ENCODE measurements at regions not wholly inside any gene's neighbourhood (a gene's known extent, or its start where the extent isn't known, plus 50 kb on each side); places are given as distances from the start of the nearest gene placed in this dataset.

DNA sequence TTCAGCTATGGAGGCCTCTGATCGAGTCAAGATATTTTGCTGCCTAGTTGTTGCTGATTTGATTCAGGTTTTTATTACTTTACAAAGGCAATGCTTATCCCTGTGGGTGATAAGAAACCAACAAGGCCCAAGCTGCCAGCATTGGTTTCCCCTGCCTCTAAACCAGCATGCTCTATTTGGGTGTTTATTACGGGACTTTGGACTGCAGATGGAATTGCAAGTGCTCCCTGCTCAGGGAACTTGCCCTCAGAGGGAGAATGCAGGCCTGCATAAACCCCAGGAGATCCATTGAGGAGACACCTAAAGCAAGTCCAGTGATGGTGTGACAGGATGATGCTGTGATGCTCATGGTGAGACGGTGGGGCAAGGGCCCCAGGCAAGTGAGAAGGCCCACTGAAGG, 172.1 kb downstream of the VAPA start:
- DNase-seq (ENCODE audit: low spot score): no peak
- no peak overlapping the region for H3K27ac Mint-ChIP-seq (ENCODE audit: unreplicated experiment)
- no peak overlapping the region for H3K4me3 Mint-ChIP-seq (ENCODE audit: unreplicated experiment)
- H3K9me3 Mint-ChIP-seq (ENCODE audit: low read depth): peaks cover 21% of the 10 kb centered on the region
- no peaks in the 10 kb centered on the region for H3K27me3 Mint-ChIP-seq (ENCODE audit: low read depth)
- H3K36me3 Mint-ChIP-seq (ENCODE audit: low read depth): peaks cover 8% of the 10 kb centered on the region
- TF ChIP-seq, protein P1, sequence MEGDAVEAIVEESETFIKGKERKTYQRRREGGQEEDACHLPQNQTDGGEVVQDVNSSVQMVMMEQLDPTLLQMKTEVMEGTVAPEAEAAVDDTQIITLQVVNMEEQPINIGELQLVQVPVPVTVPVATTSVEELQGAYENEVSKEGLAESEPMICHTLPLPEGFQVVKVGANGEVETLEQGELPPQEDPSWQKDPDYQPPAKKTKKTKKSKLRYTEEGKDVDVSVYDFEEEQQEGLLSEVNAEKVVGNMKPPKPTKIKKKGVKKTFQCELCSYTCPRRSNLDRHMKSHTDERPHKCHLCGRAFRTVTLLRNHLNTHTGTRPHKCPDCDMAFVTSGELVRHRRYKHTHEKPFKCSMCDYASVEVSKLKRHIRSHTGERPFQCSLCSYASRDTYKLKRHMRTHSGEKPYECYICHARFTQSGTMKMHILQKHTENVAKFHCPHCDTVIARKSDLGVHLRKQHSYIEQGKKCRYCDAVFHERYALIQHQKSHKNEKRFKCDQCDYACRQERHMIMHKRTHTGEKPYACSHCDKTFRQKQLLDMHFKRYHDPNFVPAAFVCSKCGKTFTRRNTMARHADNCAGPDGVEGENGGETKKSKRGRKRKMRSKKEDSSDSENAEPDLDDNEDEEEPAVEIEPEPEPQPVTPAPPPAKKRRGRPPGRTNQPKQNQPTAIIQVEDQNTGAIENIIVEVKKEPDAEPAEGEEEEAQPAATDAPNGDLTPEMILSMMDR (IDR thresholded peaks at IDR 0.05): no peak
- H3K4me1 Mint-ChIP-seq (ENCODE audit: low read depth): peaks cover 32% of the 10 kb centered on the region

DNA sequence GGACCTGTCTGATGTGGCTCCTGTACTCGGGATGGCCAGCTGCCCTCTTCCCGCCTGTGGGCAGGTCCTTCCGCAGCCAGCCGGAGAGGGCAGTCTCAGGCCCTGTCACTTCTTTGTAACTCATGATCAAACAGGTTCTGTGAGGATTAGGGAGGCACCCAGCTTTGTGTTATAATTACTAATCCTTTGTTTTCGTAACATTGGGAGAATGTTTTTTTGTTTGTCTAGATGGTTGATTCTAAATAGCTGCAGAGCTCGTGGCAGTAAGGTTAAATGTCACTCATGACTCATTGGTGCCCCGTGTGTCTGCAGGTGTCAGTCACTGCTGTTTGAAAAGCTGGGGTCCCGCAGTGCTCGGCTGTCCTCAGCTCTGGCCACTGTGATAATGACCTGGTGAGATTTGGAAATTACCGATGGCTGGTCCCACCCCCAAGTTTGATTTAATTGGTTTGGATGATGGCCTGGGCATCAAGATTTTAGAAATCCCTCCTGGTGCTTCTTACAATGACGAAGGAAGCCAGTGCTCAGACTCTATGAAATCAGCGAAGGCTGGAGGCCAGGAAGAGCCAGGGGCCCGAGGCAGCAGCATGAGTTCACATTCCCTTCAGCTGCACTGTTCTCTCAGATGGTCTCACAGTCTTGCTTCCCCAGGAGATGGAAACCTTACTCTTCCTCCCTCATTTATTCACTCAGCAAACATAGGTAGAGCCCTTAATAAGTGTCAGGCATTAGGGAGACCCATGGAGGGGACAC, 172.8 kb downstream of the VAPA start:
- Mint-ChIP-seq H3K4me3 (ENCODE audit: unreplicated experiment) (no peak overlapping the region), H3K9me3 (ENCODE audit: low read depth) (peaks cover 20% of the 10 kb centered on the region), H3K27ac (ENCODE audit: unreplicated experiment) (no peak overlapping the region), H3K36me3 (ENCODE audit: low read depth) (peaks cover 8% of the 10 kb centered on the region), H3K4me1 (ENCODE audit: low read depth) (peaks cover 35% of the 10 kb centered on the region), H3K27me3 (ENCODE audit: low read depth) (no peaks in the 10 kb centered on the region)
- DNase-seq (ENCODE audit: low spot score): no peak
- TF ChIP-seq, protein P1 (IDR thresholded peaks at IDR 0.05): no peak

DNA sequence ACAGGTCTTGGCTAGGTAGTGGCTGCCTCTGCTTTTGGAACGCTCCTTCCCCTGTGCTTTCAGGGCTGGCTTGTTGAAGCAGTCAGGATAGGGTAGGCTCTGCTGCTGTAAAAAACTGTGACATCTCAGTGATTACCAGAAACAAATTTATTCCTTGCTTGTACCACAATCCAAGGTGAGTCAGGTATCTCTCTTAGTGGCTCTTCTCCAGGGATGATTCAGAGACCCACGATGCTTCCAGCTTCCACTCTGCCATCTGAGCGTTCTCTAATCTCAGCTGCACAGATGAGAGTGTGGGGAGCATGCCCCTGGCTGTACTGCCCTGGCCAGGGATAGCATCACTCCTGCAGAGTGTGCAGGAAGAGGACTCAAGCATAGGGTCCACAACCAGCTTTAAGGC, 174.9 kb downstream of the VAPA start:
- TF ChIP-seq, protein P1 (IDR thresholded peaks at IDR 0.05): no peak
- DNase-seq (ENCODE audit: low spot score): no peak
- H3K9me3 Mint-ChIP-seq (ENCODE audit: low read depth): peaks cover 7% of the 10 kb centered on the region

DNA sequence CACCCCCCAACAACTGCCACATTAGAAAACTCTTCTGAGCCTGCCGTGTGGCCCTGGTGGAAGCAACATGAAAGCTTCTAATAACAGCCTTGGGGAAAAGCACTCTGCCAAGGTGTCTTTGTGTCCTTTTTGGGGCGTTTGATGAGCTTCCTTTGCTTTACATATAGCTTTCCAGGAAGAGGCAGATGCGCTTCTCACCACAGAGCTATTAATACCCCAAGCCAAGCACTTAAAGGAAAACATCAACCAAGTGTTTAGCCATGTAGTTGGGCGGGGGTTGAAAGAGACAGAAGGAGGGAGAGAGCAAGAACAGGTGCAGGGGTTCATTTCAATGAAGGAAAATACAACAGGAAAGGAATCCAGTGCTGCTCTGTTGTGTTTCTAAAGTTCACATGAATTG, 176.1 kb downstream of the VAPA start:
- Mint-ChIP-seq H3K27me3 (ENCODE audit: low read depth) (no peaks in the 10 kb centered on the region), H3K36me3 (ENCODE audit: low read depth) (no peaks in the 10 kb centered on the region), H3K9me3 (ENCODE audit: low read depth) (no peaks in the 10 kb centered on the region), H3K27ac (ENCODE audit: unreplicated experiment) (no peak overlapping the region), H3K4me3 (ENCODE audit: unreplicated experiment) (no peak overlapping the region), H3K4me1 (ENCODE audit: low read depth) (peaks cover 40% of the 10 kb centered on the region)
- TF ChIP-seq, protein P1 (IDR thresholded peaks at IDR 0.05): no peak
- no peak for DNase-seq (ENCODE audit: low spot score)

More for the DNA sequence above, 174.9 kb downstream of the VAPA start:
- Mint-ChIP-seq H3K4me1 (ENCODE audit: low read depth) (peaks cover 36% of the 10 kb centered on the region), H3K36me3 (ENCODE audit: low read depth) (no peaks in the 10 kb centered on the region), H3K27ac (ENCODE audit: unreplicated experiment) (no peak overlapping the region), H3K27me3 (ENCODE audit: low read depth) (no peaks in the 10 kb centered on the region), H3K4me3 (ENCODE audit: unreplicated experiment) (no peak overlapping the region)

DNA sequence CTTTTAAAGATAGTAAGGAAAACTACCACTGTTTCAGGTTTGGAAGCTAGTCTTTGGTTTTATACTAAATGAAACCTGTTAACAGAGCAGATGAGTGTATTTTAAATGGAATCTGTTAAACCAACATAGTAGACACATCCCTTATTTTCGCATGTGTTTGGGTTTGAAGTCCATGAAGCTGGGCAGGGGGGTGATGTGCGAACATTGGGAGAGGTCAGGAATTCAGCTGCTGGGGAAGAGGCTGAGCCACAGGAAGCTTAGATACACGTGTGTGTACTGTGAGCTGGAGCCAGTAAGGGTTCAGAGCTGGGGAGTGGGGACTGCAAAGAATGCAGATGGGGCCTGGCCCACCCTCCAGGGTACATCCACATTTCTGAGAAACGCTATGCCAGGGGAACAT, 176.9 kb downstream of the VAPA start:
- no peak overlapping the region for H3K27ac Mint-ChIP-seq (ENCODE audit: unreplicated experiment)

More for the DNA sequence above, 176.9 kb downstream of the VAPA start:
- H3K36me3 Mint-ChIP-seq (ENCODE audit: low read depth): no peaks in the 10 kb centered on the region
- H3K4me3 Mint-ChIP-seq (ENCODE audit: unreplicated experiment): no peak overlapping the region
- no peak for DNase-seq (ENCODE audit: low spot score)
- H3K27me3 Mint-ChIP-seq (ENCODE audit: low read depth): no peaks in the 10 kb centered on the region
- H3K9me3 Mint-ChIP-seq (ENCODE audit: low read depth): no peaks in the 10 kb centered on the region
- TF ChIP-seq, protein P1 (IDR thresholded peaks at IDR 0.05): no peak
- H3K4me1 Mint-ChIP-seq (ENCODE audit: low read depth): peaks cover 34% of the 10 kb centered on the region

Data from chondrocyte (in vitro differentiated cells).